Ascending aorta (tissue), 2 donors: ENCODE measurements at regions not wholly inside any gene's neighbourhood (a gene's known extent, or its start where the extent isn't known, plus 50 kb on each side); places are given as distances from the start of the nearest gene placed in this dataset.

Experiments used
- DNase-seq, 2 donors: peaks; one replicate each; pipeline ENCODE4 v3.0.0-alpha.2; 2019; ENCODE audit warnings: low spot score in 2 of 2
- H3K27ac ChIP-seq, 2 donors: fragments of 200-600 bp; sonication (generic); one replicate each; pipeline ENCODE4 v1.5.1; 2016 to 2017; ENCODE audit warnings: mild to moderate bottlenecking in 1 of 2
- H3K27me3 ChIP-seq: fragments of 200-600 bp; sonication (generic); one replicate; pipeline ENCODE4 v1.5.1; 2017
- H3K36me3 ChIP-seq, 2 donors: fragments of 200-600 bp; sonication (generic); one replicate each; pipeline ENCODE4 v1.5.1; 2016
- H3K4me1 ChIP-seq, 2 donors: fragments of 200-600 bp; sonication (generic); one replicate each; pipeline ENCODE4 v1.5.1; 2016 to 2017; ENCODE audit warnings: mild to moderate bottlenecking in 1 of 2
- H3K4me3 ChIP-seq, 2 donors: fragments of 200-600 bp; sonication (generic); one replicate each; pipeline ENCODE4 v1.5.1; 2016 to 2017; ENCODE audit warnings: mild to moderate bottlenecking in 1 of 2
- H3K9me3 ChIP-seq, 2 donors: fragments of 200-600 bp; sonication (generic); one replicate each; pipeline ENCODE4 v1.5.1; 2016
- CTCF ChIP-seq, 3 experiments: fragments of 200-600 bp in 2 of 3; fragments of 450-650 bp in 1 of 3; sonication (generic) in 2 of 3; IDR thresholded peaks; one replicate each; pipeline ENCODE4 v1.5.1; 2016 to 2019; ENCODE audit warnings: antibody characterized with exemption in 3 of 3, mild to moderate bottlenecking in 1 of 3, moderate library complexity in 1 of 3
- intact Hi-C: fragments of 100-400 bp; cut with DNase I; formaldehyde crosslinking; loops from one replicate; pipeline ENCODE4 v1.15.1; 2023

- intact Hi-C loops, result no loop called here
- Histone ChIP-seq H3K27ac (no peak overlapping the region), H3K36me3 (no peaks in the 10 kb centered on the region), H3K9me3 (no peaks in the 10 kb centered on the region), H3K4me1 (no peaks in the 10 kb centered on the region), H3K4me3 (no peak overlapping the region), H3K27me3 (no peaks in the 10 kb centered on the region)
- no peak for DNase-seq
- no peak for TF ChIP-seq CTCF (IDR thresholded peaks at IDR 0.05)
Measured at GRCh38 chr10:121332829-121333765, 265.1 kb downstream of the FGFR2 start.

GRCh38 chr10:121335386-121335925, 262.8 kb downstream of the FGFR2 start:
- H3K9me3 ChIP-seq, result no peaks in the 10 kb centered on the region
- TF ChIP-seq CTCF (IDR thresholded peaks at IDR 0.05), result no peak
- H3K4me1 ChIP-seq, result no peaks in the 10 kb centered on the region
- intact Hi-C loops, result no loop called here
- no peaks in the 10 kb centered on the region for H3K36me3 ChIP-seq
- DNase-seq, result no peak
- no peak overlapping the region for H3K27ac ChIP-seq
- no peak overlapping the region for H3K4me3 ChIP-seq
- H3K27me3 ChIP-seq, result no peaks in the 10 kb centered on the region

- no peaks in the 10 kb centered on the region for H3K36me3 ChIP-seq
- H3K27me3 ChIP-seq, result no peaks in the 10 kb centered on the region
- no peaks in the 10 kb centered on the region for H3K4me1 ChIP-seq
- no peaks in the 10 kb centered on the region for H3K9me3 ChIP-seq
- DNase-seq, result no peak
- intact Hi-C loops, result no loop called here
- H3K27ac ChIP-seq, result no peak overlapping the region
- H3K4me3 ChIP-seq, result no peak overlapping the region
- no peak for TF ChIP-seq CTCF (IDR thresholded peaks at IDR 0.05)
Measured at GRCh38 chr10:121337427-121337826, 260.8 kb downstream of the FGFR2 start.

- no peaks in the 10 kb centered on the region for H3K27me3 ChIP-seq
- H3K9me3 ChIP-seq, result no peaks in the 10 kb centered on the region
- no peak overlapping the region for H3K27ac ChIP-seq
- TF ChIP-seq CTCF (IDR thresholded peaks at IDR 0.05), result no peak
- H3K4me3 ChIP-seq, result no peak overlapping the region
- DNase-seq, result no peak
- no peaks in the 10 kb centered on the region for H3K36me3 ChIP-seq
- intact Hi-C loops, result no loop called here
- no peaks in the 10 kb centered on the region for H3K4me1 ChIP-seq
Measured at GRCh38 chr10:121338206-121338980, 259.9 kb downstream of the FGFR2 start.

GRCh38 chr10:121339114-121339513, 259.1 kb downstream of the FGFR2 start:
- no peak for DNase-seq
- no peak for TF ChIP-seq CTCF (IDR thresholded peaks at IDR 0.05)
- H3K9me3 ChIP-seq, result no peaks in the 10 kb centered on the region
- intact Hi-C loops, result no loop called here
- H3K27me3 ChIP-seq, result no peaks in the 10 kb centered on the region
- H3K36me3 ChIP-seq, result no peaks in the 10 kb centered on the region
- no peaks in the 10 kb centered on the region for H3K4me1 ChIP-seq
- no peak overlapping the region for H3K4me3 ChIP-seq
- no peak overlapping the region for H3K27ac ChIP-seq
